GM21786 (cell line): ENCODE measurements at regions not wholly inside any gene's neighbourhood (a gene's known extent, or its start where the extent isn't known, plus 50 kb on each side); places are given as distances from the start of the nearest gene placed in this dataset.

ENCODE experiments used
- ATAC-seq: cut with Tn5 transposase; IDR thresholded peaks from one replicate; pipeline ENCODE4 v1.9.1; 2021; ENCODE audit not compliant: unreplicated experiment

- ATAC-seq, result no peak
Measured at GRCh38 chr21:27139526-27139925, 172.6 kb upstream of the ADAMTS5 start.

- ATAC-seq, result no peak
Measured at GRCh38 chr21:27134516-27134915, 167.6 kb upstream of the ADAMTS5 start.

- no peak for ATAC-seq
Measured at GRCh38 chr21:27132266-27132665, 165.4 kb upstream of the ADAMTS5 start.

DNA sequence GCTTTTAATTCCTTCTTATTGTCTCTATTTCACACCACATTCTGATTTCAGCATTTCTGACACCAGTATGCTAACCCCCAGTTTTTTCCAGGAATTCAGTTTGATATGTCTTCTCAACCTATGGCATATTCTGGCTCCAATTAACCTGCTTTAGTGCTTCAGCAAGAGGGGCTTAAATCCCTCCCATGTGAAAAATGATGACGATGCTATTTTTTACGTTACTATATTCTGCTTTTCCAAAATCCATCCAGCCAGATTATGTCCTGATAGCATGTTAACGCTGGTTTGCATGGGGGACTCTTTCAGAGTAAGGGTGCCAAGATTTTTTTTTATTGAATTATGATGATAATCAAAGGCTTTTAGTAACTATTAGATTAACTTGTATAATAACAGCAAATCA, 163.3 kb upstream of the ADAMTS5 start:
- ATAC-seq, result no peak

- ATAC-seq, result no peak
Measured at GRCh38 chr21:27129694-27130093, 162.8 kb upstream of the ADAMTS5 start.

GRCh38 chr21:27129215-27129614, 162.3 kb upstream of the ADAMTS5 start:
- ATAC-seq, result no peak

DNA sequence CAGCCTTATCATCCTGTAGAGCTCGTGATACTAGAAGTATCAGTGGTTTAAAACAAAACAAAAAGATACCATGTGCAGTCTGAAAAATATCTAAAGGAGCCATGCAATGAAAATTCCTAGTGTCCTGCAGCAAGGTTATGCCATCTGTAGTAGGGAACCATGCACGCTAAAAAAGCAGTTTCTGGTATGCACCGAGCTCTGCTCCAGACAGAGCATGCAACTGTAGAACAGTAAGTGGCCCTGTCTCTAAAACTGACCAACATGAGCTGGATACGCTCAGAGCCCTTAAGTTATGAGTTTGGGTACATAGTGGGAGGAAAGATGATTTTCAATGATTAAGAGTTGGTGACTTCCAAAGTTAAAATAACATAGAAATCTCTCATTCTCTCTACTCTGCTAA, 159.3 kb upstream of the ADAMTS5 start:
- ATAC-seq, result no peak

GRCh38 chr21:27122686-27123085, 155.8 kb upstream of the ADAMTS5 start:
- ATAC-seq, result no peak

DNA sequence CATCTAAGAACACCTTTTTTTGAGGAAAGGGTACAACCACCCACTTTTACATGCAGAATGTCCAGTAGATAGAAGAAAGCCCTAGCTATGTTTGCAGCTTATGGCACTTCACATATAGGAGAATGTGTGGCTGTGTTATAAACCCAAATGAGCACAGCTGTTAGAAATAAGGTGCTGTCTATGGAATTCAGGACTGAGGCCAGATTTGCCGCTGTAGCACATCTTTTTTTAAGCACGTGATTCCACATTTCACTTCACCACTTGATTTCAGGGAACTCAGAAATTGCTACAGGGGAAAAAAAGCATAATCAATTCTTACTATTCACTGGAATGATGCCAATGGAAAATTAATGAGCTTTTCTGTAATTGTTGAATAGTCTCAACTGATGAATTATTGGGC, 147.2 kb upstream of the ADAMTS5 start:
- no peak for ATAC-seq

DNA sequence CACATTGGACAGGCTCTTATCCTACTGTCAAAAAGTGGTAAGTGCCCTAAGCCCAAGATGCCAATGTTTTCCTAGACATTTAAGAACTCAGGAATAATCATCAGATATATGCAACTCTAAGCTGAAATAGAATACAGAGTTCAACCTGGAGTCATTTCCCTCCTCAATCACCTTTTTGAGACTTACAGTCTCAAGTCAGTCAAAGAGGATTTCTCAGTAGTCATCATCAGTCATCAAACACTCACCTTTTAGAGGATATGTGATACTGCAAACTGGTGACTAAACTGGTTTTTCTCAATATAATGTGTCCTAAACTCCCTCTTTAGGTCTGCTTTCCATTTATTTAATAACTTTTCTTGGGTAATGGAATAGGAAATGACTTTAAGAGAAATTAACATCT, 145.3 kb upstream of the ADAMTS5 start:
- ATAC-seq, result no peak

DNA sequence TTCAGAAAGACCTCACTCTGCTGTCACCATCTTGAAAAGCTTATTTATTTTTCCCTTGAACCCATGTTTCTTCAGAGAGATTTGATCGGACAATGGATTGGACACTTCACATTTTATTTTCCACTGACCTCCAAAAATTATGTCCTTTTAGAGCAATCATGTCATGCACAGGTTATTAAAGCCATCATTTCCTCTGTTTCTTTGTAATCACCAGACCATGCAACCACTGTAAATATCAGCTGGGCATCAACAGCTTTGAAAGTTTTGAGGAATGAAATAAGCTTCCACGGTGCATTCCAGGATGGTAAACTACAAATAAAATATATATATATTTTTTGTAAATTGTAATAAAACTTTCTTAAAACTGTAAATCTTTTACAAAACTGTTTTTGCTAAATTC, 144.1 kb upstream of the ADAMTS5 start:
- no peak for ATAC-seq

GRCh38 chr21:27108701-27109100, 141.8 kb upstream of the ADAMTS5 start:
- no peak for ATAC-seq

- ATAC-seq, result no peak
Measured at GRCh38 chr21:27108228-27108627, 141.3 kb upstream of the ADAMTS5 start.

GRCh38 chr21:27104846-27105431, 138.1 kb upstream of the ADAMTS5 start:
- ATAC-seq, result no peak

GRCh38 chr21:27103768-27104167, 136.9 kb upstream of the ADAMTS5 start:
- no peak for ATAC-seq

GRCh38 chr21:27101523-27101922, 134.6 kb upstream of the ADAMTS5 start:
- no peak for ATAC-seq

- no peak for ATAC-seq
Measured at GRCh38 chr21:27094184-27094948, 127.5 kb upstream of the ADAMTS5 start.

DNA sequence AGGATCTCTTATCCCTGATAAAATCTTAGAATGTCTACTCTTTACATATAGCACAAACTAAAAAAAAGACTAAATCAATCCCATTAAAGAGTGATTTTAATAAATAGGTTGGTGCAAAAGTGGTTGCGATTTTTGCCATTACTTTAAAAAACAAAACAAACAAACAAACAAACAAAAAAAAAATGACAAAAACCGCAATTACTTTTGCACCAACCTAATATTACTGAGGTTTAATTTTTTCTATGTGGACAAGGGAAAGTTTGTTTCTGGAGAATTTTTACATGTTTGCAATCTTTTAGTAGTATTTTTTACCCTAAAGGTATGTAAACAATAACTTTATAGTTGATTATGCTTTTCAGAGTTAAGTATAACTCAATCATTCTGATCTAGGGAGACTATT, 119.7 kb upstream of the ADAMTS5 start:
- no peak for ATAC-seq

DNA sequence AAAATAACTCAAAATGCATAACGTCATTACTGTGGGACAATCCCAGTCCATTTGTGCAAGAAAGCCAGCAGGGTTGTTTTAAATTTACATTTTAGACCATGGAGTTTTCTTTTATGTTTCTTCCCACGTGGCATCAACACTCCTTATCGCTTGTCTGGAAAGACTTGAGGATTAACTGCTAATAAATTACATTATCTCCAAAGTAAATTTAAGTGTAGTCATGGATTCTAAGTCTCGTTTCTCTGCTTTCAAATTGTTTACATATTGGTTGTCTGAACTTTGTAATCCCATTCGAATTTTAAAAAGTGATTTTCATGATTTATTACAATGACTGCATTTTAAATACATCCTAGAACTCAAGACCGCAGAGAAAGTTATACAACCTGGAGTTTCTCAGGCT, 119.3 kb upstream of the ADAMTS5 start:
- no peak for ATAC-seq

DNA sequence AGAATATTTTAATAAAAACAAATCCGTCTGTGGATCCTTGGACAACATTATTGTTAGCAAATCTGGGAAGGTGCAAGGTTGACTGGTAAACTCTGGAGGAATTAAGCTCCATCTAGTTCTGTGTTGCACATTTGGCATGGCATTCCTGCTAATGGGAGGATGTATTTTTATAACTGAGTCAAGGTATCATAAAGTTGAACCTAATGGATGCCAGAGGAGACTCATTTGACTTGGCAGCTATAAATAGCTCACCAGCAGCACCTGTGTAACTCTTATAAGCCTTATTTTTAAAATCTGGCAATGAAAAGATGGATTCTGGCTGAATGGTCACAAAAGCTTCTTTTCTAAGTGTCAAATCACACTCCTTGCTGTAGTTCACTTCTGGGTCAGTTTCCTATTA, 118.5 kb upstream of the ADAMTS5 start:
- no peak for ATAC-seq

- no peak for ATAC-seq
Measured at GRCh38 chr21:27083144-27083543, 116.3 kb upstream of the ADAMTS5 start.

GRCh38 chr21:27082431-27083010, 115.6 kb upstream of the ADAMTS5 start:
- no peak for ATAC-seq
